GM23248 (cell line): ENCODE measurements at regions not wholly inside any gene's neighbourhood (a gene's known extent, or its start where the extent isn't known, plus 50 kb on each side); places are given as distances from the start of the nearest gene placed in this dataset.

Experiments
- DNase-seq: peaks from one replicate; pipeline ENCODE4 v3.0.0-alpha.2; 2015
- H2AFZ ChIP-seq: fragments of 200-600 bp; sonication (generic); 2 replicates; pipeline ENCODE4 v1.6.1; 2016; ENCODE audit warnings: antibody characterized with exemption
- H3F3A ChIP-seq: fragments of 200-600 bp; sonication (generic); 2 replicates; pipeline ENCODE4 v1.6.1; 2016; ENCODE audit warnings: mild to moderate bottlenecking, antibody characterized with exemption, mixed run types; ENCODE audit not compliant: insufficient read depth
- H3K27ac ChIP-seq: fragments of 200-600 bp; sonication (generic); 2 replicates; pipeline ENCODE4 v1.5.1; 2016; ENCODE audit warnings: mild to moderate bottlenecking
- H3K27me3 ChIP-seq: fragments of 200-600 bp; sonication (generic); replicated peaks from 2 replicates; pipeline ENCODE4 v1.6.1; 2016; ENCODE audit warnings: mild to moderate bottlenecking; ENCODE audit not compliant: insufficient read depth
- H3K36me3 ChIP-seq: fragments of 200-600 bp; sonication (generic); 2 replicates; pipeline ENCODE4 v1.6.1; 2016; ENCODE audit warnings: low read depth, mild to moderate bottlenecking
- H3K4me1 ChIP-seq: fragments of 200-600 bp; sonication (generic); 2 replicates; pipeline ENCODE4 v1.6.1; 2016; ENCODE audit warnings: mild to moderate bottlenecking; ENCODE audit not compliant: insufficient read depth
- H3K4me2 ChIP-seq: fragments of 200-600 bp; sonication (generic); one replicate; pipeline ENCODE4 v1.6.1; 2016; ENCODE audit warnings: mild to moderate bottlenecking; ENCODE audit not compliant: unreplicated experiment
- H3K4me3 ChIP-seq: fragments of 200-600 bp; sonication (generic); 2 replicates; pipeline ENCODE4 v1.5.1; 2016; ENCODE audit warnings: mild to moderate bottlenecking
- H3K79me2 ChIP-seq: fragments of 200-600 bp; sonication (generic); 2 replicates; pipeline ENCODE4 v1.6.1; 2016; ENCODE audit warnings: mild to moderate bottlenecking; ENCODE audit not compliant: insufficient read depth
- H3K9ac ChIP-seq: fragments of 200-600 bp; sonication (generic); 2 replicates; pipeline ENCODE4 v1.6.1; 2016; ENCODE audit warnings: mild to moderate bottlenecking
- H3K9me2 ChIP-seq: fragments of 200-600 bp; sonication (generic); 2 replicates; pipeline ENCODE4 v1.6.1; 2016; ENCODE audit warnings: mixed run types, mild to moderate bottlenecking, moderate library complexity; ENCODE audit not compliant: insufficient read depth
- H3K9me3 ChIP-seq: fragments of 200-600 bp; sonication (generic); one replicate; pipeline ENCODE4 v1.6.1; 2017; ENCODE audit warnings: low read depth
- H4K20me1 ChIP-seq: fragments of 200-600 bp; sonication (generic); 2 replicates; pipeline ENCODE4 v1.6.0; 2016; ENCODE audit not compliant: insufficient read depth
- EZH2 ChIP-seq: fragments of 200-600 bp; sonication (generic); IDR thresholded peaks from 2 replicates; pipeline ENCODE4 v1.6.1; 2018; ENCODE audit warnings: antibody characterized with exemption, mild to moderate bottlenecking; ENCODE audit not compliant: insufficient read depth, poor library complexity, severe bottlenecking
- EZH2phosphoT487 ChIP-seq: fragments of 200-600 bp; sonication (generic); IDR thresholded peaks from 2 replicates; pipeline ENCODE4 v1.6.1; 2018; ENCODE audit warnings: antibody characterized with exemption, moderate library complexity, mild to moderate bottlenecking, low read depth; ENCODE audit not compliant: insufficient read depth
- WGBS, 2 experiments: methylation state at CpG; one replicate each; pipeline ENCODE4 v1.1.6; 2015 to 2017; ENCODE audit warnings: low lambda C conversion rate in 2 of 2, low coverage in 1 of 2; ENCODE audit errors: missing lambda C conversion rate in 2 of 2; 5-methylcytosine and 5-hydroxymethylcytosine counted together
- in situ Hi-C: fragments of 300-500 bp; cut with MboI; formaldehyde crosslinking; loops from 2 replicates; pipeline ENCODE4 v1.15.0; 2020

DNA sequence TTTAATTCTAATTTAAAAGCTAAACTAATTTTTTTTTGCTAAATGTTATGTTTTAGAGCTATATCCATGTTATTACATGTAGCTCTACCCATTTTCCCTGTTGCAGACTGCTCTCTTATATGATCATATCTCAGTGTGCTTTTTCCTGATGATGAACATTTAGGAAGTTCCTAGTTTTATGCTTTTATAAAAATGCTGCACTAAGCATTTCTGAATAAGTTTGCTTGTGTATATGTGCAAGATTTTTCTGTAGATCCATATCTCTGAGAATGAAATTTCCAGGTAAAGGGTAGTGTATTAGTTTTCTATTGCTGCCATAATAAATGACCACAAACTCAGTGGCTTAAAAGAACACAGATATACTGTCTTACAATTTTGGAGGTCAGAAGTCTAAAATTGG lies 374.4 kb upstream of the E2F7 start:
- Histone ChIP-seq H3K27me3 (no peaks in the 10 kb centered on the region), H3K36me3 (no peaks in the 10 kb centered on the region), H3K9me3 (no peaks in the 10 kb centered on the region), H3F3A (no peaks in the 10 kb centered on the region), H3K9me2 (0 out of 2 replicates have a peak, but pooled peaks cover 5% of the 10 kb centered on the region), H3K9ac (no peak overlapping the region), H3K4me2 (no peak overlapping the region), H3K4me3 (no peak overlapping the region), H3K79me2 (no peaks in the 10 kb centered on the region), H3K27ac (no peak overlapping the region), H2AFZ (no peak overlapping the region), H3K4me1 (peaks cover 7% of the 10 kb centered on the region; the same call in 1 of the 2 replicates), H4K20me1 (no peaks in the 10 kb centered on the region)
- in situ Hi-C loops: no loop called here
- TF ChIP-seq EZH2: no peak
- TF ChIP-seq EZH2phosphoT487: no peak
- no peak for DNase-seq

DNA sequence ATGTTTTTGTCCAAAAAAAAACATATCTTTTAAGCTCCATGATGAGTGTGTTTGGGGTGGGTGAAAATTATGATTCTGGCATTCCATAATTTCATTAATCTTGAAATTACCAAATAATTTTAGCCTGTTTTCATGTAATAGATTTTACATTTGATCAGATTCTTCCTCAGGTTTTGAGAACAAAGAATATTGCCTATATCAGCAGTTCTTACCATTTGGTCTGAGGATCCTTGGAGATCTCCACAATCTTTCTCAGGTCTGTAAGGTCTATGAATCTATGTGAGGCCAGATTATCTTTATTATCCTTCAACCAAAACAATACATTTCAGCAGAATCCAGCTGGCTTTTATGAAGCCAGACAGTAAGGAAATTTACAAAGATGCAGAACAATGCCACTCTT lies 373.3 kb upstream of the E2F7 start:
- Histone ChIP-seq H3K36me3 (no peaks in the 10 kb centered on the region), H3K9me3 (no peaks in the 10 kb centered on the region), H3K9ac (no peak overlapping the region), H3K4me3 (no peak overlapping the region), H3K27ac (no peak overlapping the region), H3K4me2 (no peak overlapping the region), H3K9me2 (0 out of 2 replicates have a peak, but pooled peaks cover 5% of the 10 kb centered on the region), H2AFZ (no peak overlapping the region), H4K20me1 (no peaks in the 10 kb centered on the region), H3F3A (no peaks in the 10 kb centered on the region), H3K27me3 (no peaks in the 10 kb centered on the region), H3K4me1 (peaks cover 7% of the 10 kb centered on the region; the same call in 1 of the 2 replicates), H3K79me2 (no peaks in the 10 kb centered on the region)
- in situ Hi-C loops: no loop called here
- no peak for DNase-seq
- TF ChIP-seq EZH2 (no peak), EZH2phosphoT487 (no peak)

DNA sequence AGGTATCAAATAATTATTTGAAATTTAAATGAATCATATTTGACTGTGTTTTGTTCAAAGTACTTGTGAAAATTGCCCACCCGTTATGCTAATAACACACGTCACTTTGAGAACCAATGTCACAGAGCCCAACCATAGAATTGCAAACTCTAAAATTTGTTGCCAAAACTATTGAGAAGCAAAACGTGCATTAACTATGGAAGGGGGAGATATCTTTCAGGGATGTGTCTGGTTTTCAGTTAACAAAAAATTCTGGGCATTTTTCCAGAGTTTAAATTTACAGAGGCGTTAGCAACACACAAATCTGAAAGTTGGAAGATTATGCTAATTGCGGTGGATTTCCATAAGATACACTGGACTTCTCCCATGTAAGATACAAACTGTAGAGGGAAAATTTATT lies 371.8 kb upstream of the E2F7 start:
- TF ChIP-seq EZH2phosphoT487: no peak
- no peak for TF ChIP-seq EZH2
- Histone ChIP-seq H3K4me3 (no peak overlapping the region), H3K9ac (no peak overlapping the region), H3K79me2 (no peaks in the 10 kb centered on the region), H3K9me2 (0 out of 2 replicates have a peak, but pooled peaks cover 5% of the 10 kb centered on the region), H3K36me3 (no peaks in the 10 kb centered on the region), H3K27ac (no peak overlapping the region), H3K4me1 (peaks cover under 1% of the 10 kb centered on the region; the same call in 1 of the 2 replicates), H3K27me3 (no peaks in the 10 kb centered on the region), H3K4me2 (no peak overlapping the region), H3F3A (no peaks in the 10 kb centered on the region), H3K9me3 (no peaks in the 10 kb centered on the region), H2AFZ (no peak overlapping the region), H4K20me1 (no peaks in the 10 kb centered on the region)
- WGBS, 2 experiments: 71 to 78% methylated on average over 5 of the region's 5 CpGs
- no peak for DNase-seq
- in situ Hi-C loops: no loop called here

DNA sequence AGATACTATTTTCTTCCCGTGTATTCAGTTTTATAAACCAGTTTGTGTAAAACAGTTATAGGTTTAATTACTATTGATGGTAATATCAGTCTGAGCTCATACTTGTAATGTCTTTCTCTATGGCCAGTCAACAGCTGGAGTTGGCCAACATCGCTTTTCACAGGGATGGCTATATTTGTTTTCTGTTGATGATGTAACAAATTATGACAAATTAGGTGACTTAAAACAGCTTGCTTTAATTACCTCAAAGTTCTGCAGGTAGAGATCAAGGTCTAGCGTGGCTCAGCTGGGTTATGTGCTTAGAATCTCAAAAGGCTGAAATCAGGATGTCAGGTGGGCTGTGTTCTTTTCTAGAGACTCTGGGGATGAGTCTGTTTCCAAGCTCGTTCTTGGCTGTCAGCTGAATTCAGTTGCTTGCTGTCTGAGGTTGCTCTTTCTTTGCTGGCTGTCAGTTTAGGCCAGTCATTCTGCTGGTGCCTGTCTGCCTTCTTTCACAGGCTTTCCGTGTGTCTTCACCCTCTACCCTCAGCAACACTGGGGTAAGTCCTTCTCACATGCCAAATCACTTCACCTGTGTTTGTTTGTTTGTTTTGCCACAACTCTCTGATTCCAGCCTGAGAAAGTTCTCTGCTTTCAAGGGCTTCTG lies 370.2 kb upstream of the E2F7 start:
- no peak for DNase-seq
- no peak overlapping the region for H3K4me3 ChIP-seq
- no peaks in the 10 kb centered on the region for H3K9me3 ChIP-seq
- WGBS, 2 experiments: 60 to 63% methylated on average over 5 of the region's 5 CpGs
- no peak overlapping the region for H3K9ac ChIP-seq
- H2AFZ ChIP-seq: no peak overlapping the region
- H4K20me1 ChIP-seq: no peaks in the 10 kb centered on the region
- H3K27me3 ChIP-seq: no peaks in the 10 kb centered on the region
- H3K36me3 ChIP-seq: no peaks in the 10 kb centered on the region
- TF ChIP-seq EZH2phosphoT487: no peak
- no peak for TF ChIP-seq EZH2
- no peak overlapping the region for H3K27ac ChIP-seq
- no peak overlapping the region for H3K4me2 ChIP-seq
- no peaks in the 10 kb centered on the region for H3F3A ChIP-seq
- no peaks in the 10 kb centered on the region for H3K79me2 ChIP-seq
- 0 out of 2 replicates have a peak, but pooled peaks cover 5% of the 10 kb centered on the region for H3K9me2 ChIP-seq
- in situ Hi-C loops: no loop called here
- H3K4me1 ChIP-seq: no peaks in the 10 kb centered on the region

DNA sequence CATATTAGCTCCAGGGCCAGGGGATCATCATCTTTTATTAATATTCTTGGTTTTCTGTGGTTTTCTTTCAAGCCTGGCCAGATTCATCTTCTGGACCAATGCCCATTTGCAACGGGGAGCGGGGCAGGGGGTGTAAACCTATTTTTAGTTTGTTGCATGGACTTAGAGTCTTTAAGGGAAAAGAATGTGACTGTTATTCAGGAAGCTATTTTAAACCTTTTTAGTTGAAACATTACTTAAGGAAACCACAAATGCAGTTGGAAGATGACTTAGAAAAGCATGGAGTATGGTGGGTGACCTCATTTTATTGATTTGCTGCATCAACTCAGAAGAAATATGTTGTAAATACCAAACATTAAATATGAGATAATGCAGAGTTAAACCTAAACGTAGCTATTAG lies 368.4 kb upstream of the E2F7 start:
- no peaks in the 10 kb centered on the region for H3K36me3 ChIP-seq
- H3K27me3 ChIP-seq: no peaks in the 10 kb centered on the region
- H3K9me2 ChIP-seq: 0 out of 2 replicates have a peak, but pooled peaks cover 5% of the 10 kb centered on the region
- no peak overlapping the region for H2AFZ ChIP-seq
- H3K4me2 ChIP-seq: no peak overlapping the region
- 20 to 22% methylated on average over 3 of the region's 3 CpGs for WGBS, 2 experiments
- H3K4me1 ChIP-seq: no peaks in the 10 kb centered on the region
- in situ Hi-C loops: no loop called here
- H3K79me2 ChIP-seq: no peaks in the 10 kb centered on the region
- H4K20me1 ChIP-seq: no peaks in the 10 kb centered on the region
- no peak overlapping the region for H3K27ac ChIP-seq
- TF ChIP-seq EZH2phosphoT487: no peak
- TF ChIP-seq EZH2: no peak
- no peaks in the 10 kb centered on the region for H3F3A ChIP-seq
- peak; percentile 17 for DNase-seq
- H3K9me3 ChIP-seq: no peaks in the 10 kb centered on the region
- no peak overlapping the region for H3K4me3 ChIP-seq
- H3K9ac ChIP-seq: no peak overlapping the region
